ENCODE measurements at regions not wholly inside any gene's neighbourhood (a gene's known extent, or its start where the extent isn't known, plus 50 kb on each side); places are given as distances from the start of the nearest gene placed in this dataset.
A peak's percentile ranks its signal among the peaks of the same experiment; 100 is the strongest.
"Not testable (repeated sequence)": the region's sequence is repeated elsewhere in the genome, so short reads cannot be mapped to it uniquely, and the experiment has no call there.

GRCh38 chr11:129733384-129733783 lies 82.3 kb upstream of the TMEM45B start:
- Mint-ChIP-seq H3K27ac (no peak overlapping the region), H3K36me3 (no peaks in the 10 kb centered on the region), H3K27me3 (peaks cover 6% of the 10 kb centered on the region), H3K4me1 (no peaks in the 10 kb centered on the region), H3K4me3 (no peak overlapping the region), H3K9me3 (no peaks in the 10 kb centered on the region)
- no peak for DNase-seq

- no peak overlapping the region for H3K4me3 Mint-ChIP-seq
- DNase-seq, result no peak
- peaks cover 6% of the 10 kb centered on the region for H3K27me3 Mint-ChIP-seq
- no peak overlapping the region for H3K27ac Mint-ChIP-seq
- H3K4me1 Mint-ChIP-seq, result no peaks in the 10 kb centered on the region
- no peaks in the 10 kb centered on the region for H3K9me3 Mint-ChIP-seq
- no peaks in the 10 kb centered on the region for H3K36me3 Mint-ChIP-seq
These were observed 81.7 kb upstream of the TMEM45B start for GRCh38 chr11:129733981-129734380.

- no peak for DNase-seq
- no peaks in the 10 kb centered on the region for H3K4me1 Mint-ChIP-seq
- H3K27me3 Mint-ChIP-seq, result peaks cover 6% of the 10 kb centered on the region
These were observed 81.0 kb upstream of the TMEM45B start for GRCh38 chr11:129734654-129735053.

GRCh38 chr11:129737831-129738230 lies 77.8 kb upstream of the TMEM45B start:
- DNase-seq, result no peak
- no peak overlapping the region for H3K27ac Mint-ChIP-seq

More at GRCh38 chr11:129734654-129735053, 81.0 kb upstream of the TMEM45B start:
- no peaks in the 10 kb centered on the region for H3K36me3 Mint-ChIP-seq
- no peak overlapping the region for H3K27ac Mint-ChIP-seq
- no peaks in the 10 kb centered on the region for H3K9me3 Mint-ChIP-seq
- no peak overlapping the region for H3K4me3 Mint-ChIP-seq

GRCh38 chr11:129738242-129738641 lies 77.4 kb upstream of the TMEM45B start:
- Mint-ChIP-seq H3K36me3 (no peaks in the 10 kb centered on the region), H3K27me3 (peaks cover 10% of the 10 kb centered on the region), H3K4me3 (no peak overlapping the region), H3K27ac (no peak overlapping the region), H3K9me3 (no peaks in the 10 kb centered on the region), H3K4me1 (no peaks in the 10 kb centered on the region)
- no peak for DNase-seq

More at GRCh38 chr11:129737831-129738230, 77.8 kb upstream of the TMEM45B start:
- H3K4me1 Mint-ChIP-seq, result no peaks in the 10 kb centered on the region
- no peaks in the 10 kb centered on the region for H3K9me3 Mint-ChIP-seq
- no peaks in the 10 kb centered on the region for H3K36me3 Mint-ChIP-seq
- peaks cover 10% of the 10 kb centered on the region for H3K27me3 Mint-ChIP-seq
- no peak overlapping the region for H3K4me3 Mint-ChIP-seq

- Mint-ChIP-seq H3K36me3 (no peaks in the 10 kb centered on the region), H3K27ac (no peak overlapping the region), H3K4me3 (no peak overlapping the region), H3K9me3 (no peaks in the 10 kb centered on the region), H3K4me1 (no peaks in the 10 kb centered on the region), H3K27me3 (peaks cover 10% of the 10 kb centered on the region)
- no peak for DNase-seq
These were observed 76.3 kb upstream of the TMEM45B start for GRCh38 chr11:129739339-129739738.

- no peaks in the 10 kb centered on the region for H3K9me3 Mint-ChIP-seq
- peaks cover 13% of the 10 kb centered on the region for H3K27me3 Mint-ChIP-seq
- no peaks in the 10 kb centered on the region for H3K36me3 Mint-ChIP-seq
- no peak overlapping the region for H3K4me3 Mint-ChIP-seq
- DNase-seq, result no peak
- H3K4me1 Mint-ChIP-seq, result no peaks in the 10 kb centered on the region
- no peak overlapping the region for H3K27ac Mint-ChIP-seq
These were observed 75.4 kb upstream of the TMEM45B start for GRCh38 chr11:129740125-129740719.

GRCh38 chr11:129743112-129743815 lies 72.4 kb upstream of the TMEM45B start:
- Mint-ChIP-seq H3K4me3 (no peak overlapping the region), H3K36me3 (no peaks in the 10 kb centered on the region), H3K27me3 (peaks cover 7% of the 10 kb centered on the region), H3K4me1 (no peaks in the 10 kb centered on the region), H3K9me3 (no peaks in the 10 kb centered on the region), H3K27ac (no peak overlapping the region)
- DNase-seq, result no peak

- DNase-seq, result no peak
- Mint-ChIP-seq H3K27ac (no peak overlapping the region), H3K4me1 (peaks cover 2% of the 10 kb centered on the region), H3K9me3 (no peaks in the 10 kb centered on the region), H3K27me3 (peaks cover 17% of the 10 kb centered on the region), H3K4me3 (no peak overlapping the region), H3K36me3 (no peaks in the 10 kb centered on the region)
These were observed 68.6 kb upstream of the TMEM45B start for GRCh38 chr11:129747071-129747470.

GRCh38 chr11:129749141-129749540 lies 66.5 kb upstream of the TMEM45B start:
- H3K9me3 Mint-ChIP-seq, result peaks cover 2% of the 10 kb centered on the region

GRCh38 chr11:129750343-129751292 lies 65.0 kb upstream of the TMEM45B start:
- Mint-ChIP-seq H3K36me3 (no peaks in the 10 kb centered on the region), H3K9me3 (peaks cover 2% of the 10 kb centered on the region), H3K4me1 (peaks cover 2% of the 10 kb centered on the region), H3K27ac (no peak overlapping the region), H3K27me3 (peaks cover 13% of the 10 kb centered on the region), H3K4me3 (no peak overlapping the region)
- DNase-seq, result peak; percentile 79

More at GRCh38 chr11:129749141-129749540, 66.5 kb upstream of the TMEM45B start:
- DNase-seq, result no peak
- Mint-ChIP-seq H3K27ac (no peak overlapping the region), H3K36me3 (no peaks in the 10 kb centered on the region), H3K4me3 (no peak overlapping the region), H3K4me1 (peaks cover 2% of the 10 kb centered on the region), H3K27me3 (peaks cover 17% of the 10 kb centered on the region)

- no peaks in the 10 kb centered on the region for H3K36me3 Mint-ChIP-seq
- peaks cover 2% of the 10 kb centered on the region for H3K4me1 Mint-ChIP-seq
- H3K27me3 Mint-ChIP-seq, result peaks cover 13% of the 10 kb centered on the region
- peaks cover 7% of the 10 kb centered on the region for H3K9me3 Mint-ChIP-seq
- H3K4me3 Mint-ChIP-seq, result no peak overlapping the region
- no peak overlapping the region for H3K27ac Mint-ChIP-seq
- no peak for DNase-seq
These were observed 64.1 kb upstream of the TMEM45B start for GRCh38 chr11:129751511-129751910.

- not testable (repeated sequence) for H3K27me3 Mint-ChIP-seq, H3K27ac Mint-ChIP-seq, DNase-seq, H3K4me3 Mint-ChIP-seq, H3K36me3 Mint-ChIP-seq, H3K9me3 Mint-ChIP-seq, H3K4me1 Mint-ChIP-seq
These were observed 52.1 kb upstream of the TMEM45B start for GRCh38 chr11:129763569-129763968.

GRCh38 chr11:129764204-129764603 lies 51.4 kb upstream of the TMEM45B start:
- not testable (repeated sequence) for H3K4me3 Mint-ChIP-seq, H3K27ac Mint-ChIP-seq, H3K27me3 Mint-ChIP-seq, H3K4me1 Mint-ChIP-seq, DNase-seq, H3K36me3 Mint-ChIP-seq, H3K9me3 Mint-ChIP-seq
